SK-MEL-5 (cell line): ENCODE measurements at regions not wholly inside any gene's neighbourhood (a gene's known extent, or its start where the extent isn't known, plus 50 kb on each side); places are given as distances from the start of the nearest gene placed in this dataset.

Source experiments
- DNase-seq: peaks from one replicate; pipeline ENCODE4 v3.0.0-alpha.2; 2016; ENCODE audit warnings: low read depth, low spot score
- in situ Hi-C: cut with HindIII; loops from 2 replicates; pipeline ENCODE4 v1.10.0; 2016; ENCODE audit warnings: low sequenced_read_pairs, high pct_unique_total_duplicates, low pct_unique_long_range_greater_than_20kb
- small RNA-seq, 2 experiments: library from RNA; depleted of rRNA; stranded (forward); fragments of <200 nt; gene quantifications; one replicate each; pipeline ENCODE3, GENCODE V24; 2014

DNA sequence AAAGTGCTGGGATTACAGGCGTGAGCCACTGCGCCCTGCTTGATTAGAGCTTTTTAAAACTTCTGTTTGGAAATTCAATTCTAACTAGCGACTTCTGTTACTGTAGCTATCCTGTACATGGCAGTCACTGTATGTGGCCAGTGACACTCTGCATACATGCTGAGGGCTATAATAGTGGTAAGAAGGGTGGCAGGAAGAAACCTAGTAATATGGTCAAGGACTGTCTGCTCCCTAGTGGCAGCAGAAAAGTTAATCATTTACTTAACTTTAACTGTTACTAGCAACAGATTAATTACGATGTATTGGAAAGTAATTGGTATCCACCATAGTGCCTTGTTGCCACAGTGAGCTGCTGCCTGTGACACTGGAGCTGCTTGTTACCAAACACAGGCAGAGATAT, 149.0 kb downstream of the KITLG start:
- in situ Hi-C loops: no loop called here
- DNase-seq: no peak

DNA sequence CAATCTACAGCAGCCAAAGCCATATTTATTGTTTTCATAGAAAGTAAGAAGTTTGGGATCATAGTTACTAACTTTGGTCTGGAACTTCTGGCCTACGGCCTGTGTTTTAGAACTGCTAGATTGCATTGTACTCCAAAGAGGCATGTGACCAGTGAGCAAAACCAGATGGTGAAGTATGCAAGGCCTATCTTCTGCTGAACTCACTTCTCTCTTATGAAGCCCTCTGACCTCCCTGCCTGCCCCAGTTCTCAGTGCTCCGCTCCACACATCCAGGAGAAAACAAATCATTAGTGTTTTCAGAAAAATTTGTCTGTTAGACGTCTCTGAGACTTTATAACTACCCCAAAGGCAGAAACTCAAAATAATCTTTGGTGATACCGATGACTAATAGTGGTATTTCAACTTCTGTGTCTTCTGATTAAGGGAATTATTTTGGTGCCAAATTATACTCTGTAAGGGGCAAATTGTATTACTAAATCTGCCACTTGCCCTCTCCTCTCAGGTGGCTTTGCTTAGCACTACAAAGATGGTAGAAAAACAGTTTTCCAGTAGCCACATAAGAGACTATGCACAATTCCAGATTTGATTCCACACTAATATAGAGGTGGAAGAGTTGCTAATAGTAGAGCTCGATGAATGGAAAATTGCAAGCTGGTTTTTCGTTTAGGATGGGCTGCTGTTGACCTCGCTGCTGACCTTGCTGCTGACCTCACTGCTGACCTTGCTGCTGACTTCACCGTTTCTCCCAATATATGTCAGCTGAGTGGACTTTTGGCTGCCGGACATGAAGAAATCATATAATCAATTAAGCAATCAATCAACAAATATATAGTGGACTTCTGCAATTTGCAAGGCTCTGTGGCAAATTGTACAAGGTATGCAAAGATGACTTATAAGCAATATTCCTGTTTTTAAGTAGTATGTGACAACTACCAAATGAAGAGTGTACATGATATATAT, 147.5 kb downstream of the KITLG start:
- no peak for DNase-seq
- in situ Hi-C loops: no loop called here

DNA sequence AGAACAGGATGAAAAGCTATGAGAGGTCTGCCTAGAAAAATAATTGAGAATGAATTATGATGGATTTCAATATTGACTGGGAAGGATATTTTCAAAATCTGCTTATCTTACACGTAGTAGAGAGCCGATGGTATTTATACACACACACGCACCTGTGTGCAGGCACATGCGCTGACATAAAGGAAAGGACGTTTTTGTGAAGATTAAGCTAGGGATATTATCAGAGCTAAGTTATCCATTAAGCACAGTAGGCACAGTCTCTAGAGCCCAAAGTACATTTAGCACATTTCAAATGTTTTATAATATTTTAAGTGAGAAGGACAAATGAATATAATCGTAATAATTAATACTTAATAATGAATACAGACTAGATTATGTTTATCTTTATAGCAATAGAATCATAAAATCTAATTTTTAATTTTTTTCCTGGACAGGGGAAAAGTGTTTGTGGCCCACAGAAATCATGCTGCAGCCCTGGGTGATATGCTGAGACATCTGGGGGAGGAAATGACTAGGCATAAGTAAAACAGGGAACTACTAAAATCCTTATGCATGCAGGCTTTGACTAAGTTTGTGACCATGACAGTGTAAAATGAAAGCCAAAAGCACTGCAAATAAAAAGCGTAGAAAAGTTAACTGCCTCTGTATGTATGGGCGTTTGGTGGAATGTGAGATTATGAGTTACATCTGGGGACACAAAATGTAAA, 146.1 kb downstream of the KITLG start:
- in situ Hi-C loops: no loop called here
- DNase-seq: no peak

DNA sequence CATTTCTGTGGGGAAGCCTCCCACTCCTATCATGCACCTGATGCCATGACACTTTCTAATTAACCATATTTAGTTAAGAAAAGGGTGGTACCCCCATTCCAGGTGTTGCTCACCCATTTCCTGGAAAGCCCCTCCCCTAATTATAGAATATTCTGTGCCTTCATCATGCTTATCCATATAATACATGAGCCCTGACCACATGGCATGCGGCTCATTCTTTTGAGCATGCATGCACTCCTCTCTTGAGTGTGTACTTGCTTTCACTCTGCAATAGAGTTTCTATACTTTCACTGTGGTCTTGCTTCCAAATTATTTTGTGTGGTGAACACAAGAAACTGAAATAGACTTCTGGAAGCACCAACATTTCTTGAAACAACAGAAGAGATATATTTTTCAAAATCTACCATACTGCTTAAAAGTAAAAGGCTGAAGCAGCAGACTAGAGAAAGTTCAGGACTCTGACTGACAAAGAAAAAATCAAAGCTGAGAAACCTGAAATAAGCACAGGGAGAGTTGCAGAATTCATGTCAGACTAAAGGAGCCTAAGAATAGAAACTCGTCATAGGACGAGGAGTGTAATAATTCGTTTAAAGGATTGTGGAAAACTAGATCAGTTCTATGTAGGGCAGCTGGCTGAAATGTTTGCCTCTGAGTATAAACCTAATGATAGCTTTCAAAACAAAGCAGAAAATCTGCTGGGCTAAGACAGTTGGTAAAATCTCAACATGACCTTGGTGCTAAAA, 144.8 kb downstream of the KITLG start:
- no peak for DNase-seq
- in situ Hi-C loops: no loop called here

DNA sequence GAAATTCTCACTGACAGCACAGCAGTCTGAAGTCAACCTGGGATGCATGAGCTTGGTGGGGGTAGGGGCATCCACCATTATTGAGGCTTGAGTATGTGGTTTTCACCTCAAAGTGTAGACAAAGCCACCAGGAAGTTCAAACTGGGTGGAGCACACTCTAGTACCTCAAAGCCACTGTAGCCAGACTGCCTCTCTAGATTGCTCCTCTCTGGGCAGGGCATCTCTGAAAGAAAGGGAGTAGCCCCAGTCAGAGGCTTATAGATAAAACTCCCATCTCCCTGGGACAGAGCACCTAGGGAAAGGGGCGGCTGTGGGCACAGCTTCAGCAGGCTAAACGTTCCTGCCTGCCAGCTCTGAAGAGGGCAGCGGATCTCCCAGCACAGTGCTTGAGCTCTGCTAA, 143.0 kb downstream of the KITLG start:
- no peak for DNase-seq

More for the DNA sequence above, 143.0 kb downstream of the KITLG start:
- in situ Hi-C loops: no loop called here

Small RNAs in the stretch of these regions (small RNA-seq; reads per million reads assigned to genes)
- gene RF00019: 0 reads per million in 2 experiments
